CD1c-positive myeloid dendritic cell (primary cell): ENCODE measurements at regions not wholly inside any gene's neighbourhood (a gene's known extent, or its start where the extent isn't known, plus 50 kb on each side); places are given as distances from the start of the nearest gene placed in this dataset.

ENCODE experiments used
- DNase-seq: peaks from one replicate; pipeline ENCODE4 v3.0.0-alpha.2; 2016; ENCODE audit errors: extremely low spot score

- no peak for DNase-seq
These were observed 61.4 kb upstream of the SYT13 start for GRCh38 chr11:45347348-45348082.

- DNase-seq = no peak
These were observed 59.4 kb upstream of the SYT13 start for GRCh38 chr11:45345491-45345890.

GRCh38 chr11:45344028-45344427 lies 57.9 kb upstream of the SYT13 start:
- DNase-seq = no peak

GRCh38 chr11:45343444-45343843 lies 57.3 kb upstream of the SYT13 start:
- DNase-seq = no peak

- no peak for DNase-seq
These were observed 55.2 kb upstream of the SYT13 start for GRCh38 chr11:45341372-45341771.

- peak; percentile 94 for DNase-seq
These were observed 53.8 kb upstream of the SYT13 start for GRCh38 chr11:45339729-45340519.

- no peak for DNase-seq
These were observed 51.6 kb upstream of the SYT13 start for GRCh38 chr11:45337583-45338360.

GRCh38 chr11:45336136-45336535 lies 50.0 kb upstream of the SYT13 start:
- no peak for DNase-seq
